ENCODE measurements at regions not wholly inside any gene's neighbourhood (a gene's known extent, or its start where the extent isn't known, plus 50 kb on each side); places are given as distances from the start of the nearest gene placed in this dataset.
"Not testable (repeated sequence)": the region's sequence is repeated elsewhere in the genome, so short reads cannot be mapped to it uniquely, and the experiment has no call there.

- TF ChIP-seq CTCF (IDR thresholded peaks at IDR 0.05; ENCODE audit: low read depth, low read length) = no peak
- Histone ChIP-seq H3K27me3 (no peaks in the 10 kb centered on the region), H3K9me3 (no peaks in the 10 kb centered on the region), H3K4me3 (ENCODE audit: low read depth, low read length) (no peak overlapping the region), H3K4me1 (peaks cover 14% of the 10 kb centered on the region), H3K36me3 (no peaks in the 10 kb centered on the region)
- no peak for DNase-seq
These were observed 145.6 kb upstream of the SLC38A2 start for GRCh38 chr12:46518169-46518568.

GRCh38 chr12:46517579-46517962, 145.0 kb upstream of the SLC38A2 start:
- Histone ChIP-seq H3K4me1 (peaks cover 14% of the 10 kb centered on the region), H3K4me3 (ENCODE audit: low read depth, low read length) (no peak overlapping the region), H3K36me3 (no peaks in the 10 kb centered on the region), H3K9me3 (no peaks in the 10 kb centered on the region), H3K27me3 (no peaks in the 10 kb centered on the region)
- peak; percentile 13; the same call in 1 of the 2 replicates for TF ChIP-seq CTCF (IDR thresholded peaks at IDR 0.05; ENCODE audit: low read depth, low read length)
- no peak for DNase-seq

- H3K9me3 ChIP-seq = no peaks in the 10 kb centered on the region
- H3K36me3 ChIP-seq = no peaks in the 10 kb centered on the region
- DNase-seq = no peak
- no peaks in the 10 kb centered on the region for H3K27me3 ChIP-seq
- peaks cover 14% of the 10 kb centered on the region for H3K4me1 ChIP-seq
- H3K4me3 ChIP-seq (ENCODE audit: low read depth, low read length) = no peak overlapping the region
- no peak for TF ChIP-seq CTCF (IDR thresholded peaks at IDR 0.05; ENCODE audit: low read depth, low read length)
These were observed 144.5 kb upstream of the SLC38A2 start for GRCh38 chr12:46516933-46517578.

GRCh38 chr12:46516238-46516932, 143.8 kb upstream of the SLC38A2 start:
- no peak overlapping the region for H3K4me3 ChIP-seq (ENCODE audit: low read depth, low read length)
- H3K27me3 ChIP-seq = no peaks in the 10 kb centered on the region
- H3K9me3 ChIP-seq = no peaks in the 10 kb centered on the region
- no peak for DNase-seq
- no peak for TF ChIP-seq CTCF (IDR thresholded peaks at IDR 0.05; ENCODE audit: low read depth, low read length)
- no peaks in the 10 kb centered on the region for H3K36me3 ChIP-seq
- H3K4me1 ChIP-seq = peaks cover 10% of the 10 kb centered on the region

GRCh38 chr12:46515829-46516228, 143.3 kb upstream of the SLC38A2 start:
- no peak for TF ChIP-seq CTCF (IDR thresholded peaks at IDR 0.05; ENCODE audit: low read depth, low read length)
- no peaks in the 10 kb centered on the region for H3K36me3 ChIP-seq
- peaks cover 6% of the 10 kb centered on the region for H3K4me1 ChIP-seq
- DNase-seq = no peak
- no peaks in the 10 kb centered on the region; the same call in 1 of the 2 replicates for H3K9me3 ChIP-seq
- no peak overlapping the region for H3K4me3 ChIP-seq (ENCODE audit: low read depth, low read length)
- H3K27me3 ChIP-seq = no peaks in the 10 kb centered on the region

- Histone ChIP-seq H3K9me3 (no peaks in the 10 kb centered on the region; the same call in 1 of the 2 replicates), H3K27me3 (no peaks in the 10 kb centered on the region), H3K4me3 (ENCODE audit: low read depth, low read length) (no peak overlapping the region), H3K36me3 (no peaks in the 10 kb centered on the region), H3K4me1 (no peaks in the 10 kb centered on the region)
- no peak for TF ChIP-seq CTCF (IDR thresholded peaks at IDR 0.05; ENCODE audit: low read depth, low read length)
- DNase-seq = no peak
These were observed 142.3 kb upstream of the SLC38A2 start for GRCh38 chr12:46514886-46515285.

GRCh38 chr12:46510257-46510656, 137.7 kb upstream of the SLC38A2 start:
- H3K4me3 ChIP-seq (ENCODE audit: low read depth, low read length); DNase-seq; H3K27me3 ChIP-seq; H3K36me3 ChIP-seq; H3K9me3 ChIP-seq; H3K4me1 ChIP-seq: not testable (repeated sequence)
